Muscle of back (tissue), 3 donors: ENCODE measurements at regions not wholly inside any gene's neighbourhood (a gene's known extent, or its start where the extent isn't known, plus 50 kb on each side); places are given as distances from the start of the nearest gene placed in this dataset.

ENCODE experiments used
- DNase-seq, 3 donors: peaks; one replicate each; pipeline versions ENCODE4 v3.0.0 to v3.0.0-alpha.2; 2013

DNA sequence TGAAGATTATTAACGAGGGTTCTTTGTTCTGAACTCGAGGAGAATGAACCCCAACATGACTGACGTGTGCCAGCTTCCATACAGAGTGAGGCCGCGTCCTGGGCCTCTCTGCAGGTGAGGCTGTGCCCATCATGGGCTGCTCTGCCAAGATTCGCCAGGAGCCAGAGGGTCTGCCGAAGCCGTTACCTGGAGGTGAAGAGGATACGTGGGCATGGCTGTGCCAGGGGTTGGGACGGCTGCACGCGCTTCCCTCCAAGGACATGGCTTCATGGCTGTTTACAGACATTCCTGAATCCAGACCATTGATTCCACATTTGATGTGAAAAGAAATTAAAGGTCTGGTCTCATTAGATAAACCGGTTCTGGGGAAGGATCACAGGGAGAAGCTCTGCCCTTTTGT is 211.4 kb upstream of the SALL3 start:
- DNase-seq, result no peak

DNA sequence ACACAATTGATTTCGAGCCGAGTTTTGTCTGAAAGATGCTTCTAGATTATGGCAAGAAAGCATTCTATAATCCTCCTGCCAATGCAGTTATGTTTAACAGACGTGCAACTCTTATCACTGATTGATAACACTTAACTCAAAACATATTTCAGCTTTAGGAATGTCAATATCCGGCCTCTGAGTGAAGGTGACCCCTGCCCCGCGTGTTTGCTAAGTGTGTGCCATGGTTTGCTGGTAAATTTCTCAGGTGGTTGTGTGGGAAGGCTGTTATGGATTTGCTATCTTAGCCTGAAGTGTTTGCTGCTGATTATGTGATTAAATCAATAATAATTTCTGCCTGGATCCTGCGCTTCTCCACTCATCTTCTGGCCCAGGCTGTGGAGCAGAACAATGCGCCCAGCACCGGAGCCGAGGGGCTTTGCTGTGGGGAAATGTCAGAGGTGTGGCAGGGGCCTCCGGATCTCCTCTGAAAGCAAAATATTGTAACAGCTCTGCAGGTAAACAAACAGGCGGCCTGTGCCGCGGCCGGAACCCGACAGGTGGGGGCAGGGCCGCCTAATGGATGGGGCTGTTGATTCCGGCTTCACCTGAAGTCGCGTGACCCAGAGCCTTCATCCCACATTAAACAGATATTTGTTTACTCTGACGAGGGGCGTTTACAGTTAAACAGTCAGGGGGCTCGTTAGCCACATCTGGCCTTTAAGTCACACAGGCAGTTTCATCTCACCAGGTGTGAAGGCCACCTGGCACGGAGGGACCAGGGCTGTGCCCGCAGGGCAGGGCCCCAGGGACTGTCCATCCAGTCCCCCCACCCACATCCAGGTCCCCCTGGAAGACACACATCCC is 210.7 kb upstream of the SALL3 start:
- DNase-seq, result no peak

DNA sequence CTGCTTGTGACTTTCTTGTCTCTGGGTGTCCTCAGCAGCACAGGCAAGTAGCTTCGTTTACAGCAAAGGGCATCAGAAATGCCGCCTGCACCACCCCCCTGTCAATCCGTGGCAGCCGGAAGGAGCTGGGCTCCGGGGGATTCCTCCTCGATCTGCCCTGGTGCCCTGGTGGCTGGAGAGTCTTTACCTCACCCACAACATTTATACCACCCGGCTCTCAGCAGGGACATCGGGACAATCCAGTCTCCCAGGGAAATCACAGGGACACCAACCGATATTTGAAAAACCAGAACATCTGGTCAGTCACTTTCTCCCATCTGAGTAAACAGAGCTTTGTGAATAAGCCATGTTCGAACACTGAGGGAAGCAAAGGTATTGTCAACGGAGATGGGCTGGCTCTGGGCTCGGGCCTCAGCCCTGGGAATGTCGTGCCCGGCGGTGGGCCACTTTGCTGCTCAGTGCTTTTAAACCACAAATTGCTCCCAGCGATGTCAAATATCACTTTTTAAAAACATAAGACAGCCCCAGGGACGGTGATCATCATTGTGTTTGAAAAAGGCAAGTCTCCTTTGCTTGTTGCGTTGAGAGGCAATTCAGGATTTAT is 210.0 kb upstream of the SALL3 start:
- DNase-seq, result no peak

DNA sequence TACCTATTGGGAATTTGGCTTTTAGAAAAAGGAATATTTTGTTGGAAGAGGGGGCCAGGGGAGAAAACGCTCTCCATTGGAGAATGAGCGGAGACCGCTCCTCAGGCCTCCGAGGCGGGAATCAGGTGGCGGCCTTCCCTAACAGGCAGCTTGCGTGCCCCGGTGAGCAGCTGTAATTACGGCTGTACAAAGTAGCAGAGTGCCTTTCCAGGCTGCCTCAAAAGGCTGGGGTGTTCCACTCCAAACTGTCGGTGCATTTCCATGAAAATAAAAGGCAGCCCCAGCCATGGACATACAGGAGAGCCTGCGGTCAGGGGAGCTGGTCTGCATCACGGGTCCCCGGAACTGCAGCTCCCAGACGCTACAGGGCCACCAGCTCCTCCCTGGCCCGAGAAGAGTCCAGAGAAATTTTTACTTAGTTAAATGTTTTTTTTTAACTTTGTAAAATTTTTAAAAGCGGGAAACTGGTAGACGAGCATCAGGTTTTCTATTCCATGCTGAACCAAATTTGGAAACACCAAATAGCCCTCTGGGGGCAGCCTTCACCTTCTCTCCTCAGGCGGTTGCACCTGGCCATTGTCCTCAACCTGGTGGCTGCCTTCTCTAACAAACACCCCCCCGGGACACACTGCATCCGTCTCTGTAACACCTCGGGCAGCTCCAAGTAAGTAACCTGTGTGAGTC is 209.3 kb upstream of the SALL3 start:
- no peak for DNase-seq

DNA sequence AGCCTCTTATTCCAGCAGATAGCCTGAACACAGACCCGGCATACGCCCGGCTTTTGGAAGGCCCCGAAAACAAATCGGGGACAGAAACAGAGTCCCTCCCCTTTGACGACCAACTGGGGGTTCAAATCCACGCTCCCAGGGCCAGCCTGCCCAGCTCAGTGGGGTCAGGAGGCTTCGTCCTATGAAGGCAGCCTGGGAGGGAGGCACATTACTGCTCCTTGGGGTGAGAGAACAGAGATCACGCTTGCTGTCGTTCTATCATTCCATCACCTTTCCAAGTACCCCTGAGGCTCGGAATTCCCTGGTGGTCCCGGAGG is 208.8 kb upstream of the SALL3 start:
- no peak for DNase-seq

DNA sequence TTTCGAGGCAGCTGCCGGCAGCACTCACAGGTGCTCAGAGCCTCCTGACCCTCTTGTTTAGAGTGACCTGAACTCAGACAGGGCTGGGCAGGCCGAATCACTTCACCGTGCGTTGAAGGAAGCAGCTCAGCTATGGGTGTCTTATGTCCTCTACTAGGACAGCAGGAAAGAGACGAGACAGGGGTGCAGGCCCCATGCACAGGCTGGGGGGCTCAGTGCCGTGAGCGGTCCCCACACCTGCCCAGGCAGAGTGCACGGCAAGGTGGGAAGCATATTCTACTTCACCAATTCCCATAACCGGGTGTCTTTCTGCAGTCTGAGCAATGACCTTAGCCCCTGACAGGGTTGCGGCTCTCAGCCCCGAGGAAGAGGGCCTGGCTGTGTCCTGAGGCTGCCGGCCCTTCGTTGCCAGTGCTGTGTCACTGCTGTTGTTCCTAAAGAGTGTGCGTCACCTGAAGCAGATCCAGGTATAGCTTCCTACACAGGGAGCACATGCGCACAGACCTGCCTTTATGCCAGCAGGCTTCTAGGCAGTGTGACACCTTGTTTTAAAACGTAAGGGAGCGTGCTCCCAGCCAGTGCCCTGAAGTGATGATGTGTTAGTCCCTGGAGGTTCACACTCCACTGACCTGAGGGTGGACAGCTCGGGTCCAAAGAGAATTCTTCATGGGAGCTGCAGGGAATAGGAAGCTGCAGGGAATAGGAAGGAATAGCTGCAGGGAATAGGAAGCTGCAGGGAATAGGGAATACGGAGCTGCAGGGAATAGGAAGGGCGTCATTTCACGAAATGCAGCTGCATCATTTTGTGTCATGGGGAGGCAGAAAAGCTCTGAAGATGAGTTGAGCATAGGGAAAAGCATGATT is 207.9 kb upstream of the SALL3 start:
- no peak for DNase-seq

DNA sequence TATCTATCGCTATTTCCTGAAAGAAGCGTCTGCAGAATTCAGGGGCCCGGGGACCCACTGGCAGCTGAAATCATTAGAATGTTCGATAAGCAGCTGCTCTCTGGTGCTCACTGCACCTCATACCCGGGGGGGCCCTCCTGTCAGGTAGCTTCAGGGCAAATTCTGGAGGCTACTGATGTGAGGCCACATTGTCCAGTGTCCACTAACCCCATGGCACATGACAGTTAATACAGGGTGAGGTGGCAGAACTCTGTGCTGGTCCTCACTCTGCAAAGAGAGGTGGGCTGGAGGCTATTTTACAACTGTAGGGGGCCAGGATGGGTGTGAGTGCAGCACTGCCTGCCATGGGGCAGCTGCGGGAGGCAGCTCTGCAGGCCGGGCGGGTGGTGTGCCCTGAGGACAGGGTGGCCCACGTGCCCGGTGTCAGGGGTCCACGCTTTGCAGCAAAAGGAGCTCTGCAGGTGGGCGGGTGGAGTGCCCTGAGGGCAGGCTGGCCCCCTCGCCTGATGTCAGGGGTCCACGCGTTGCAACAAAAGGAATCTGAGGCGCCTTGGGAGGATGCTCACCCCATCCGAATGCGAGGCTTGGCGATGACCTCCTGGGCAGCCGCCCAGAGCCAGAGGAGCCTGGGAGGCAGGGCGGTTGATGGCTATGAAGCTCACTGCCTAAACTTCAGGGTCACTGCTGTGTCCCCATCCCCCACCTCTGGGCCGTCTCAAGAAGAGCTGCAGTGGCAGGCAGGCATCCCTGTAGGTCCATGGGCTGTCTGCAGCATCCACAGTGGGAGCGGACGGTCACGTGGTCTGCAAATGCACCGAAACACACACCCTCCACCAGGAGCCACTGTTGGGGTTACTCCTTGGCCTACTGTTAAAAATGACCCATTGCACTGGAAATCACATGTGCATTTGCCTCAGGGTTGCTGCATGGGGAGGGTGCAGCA is 207.0 kb upstream of the SALL3 start:
- no peak for DNase-seq

DNA sequence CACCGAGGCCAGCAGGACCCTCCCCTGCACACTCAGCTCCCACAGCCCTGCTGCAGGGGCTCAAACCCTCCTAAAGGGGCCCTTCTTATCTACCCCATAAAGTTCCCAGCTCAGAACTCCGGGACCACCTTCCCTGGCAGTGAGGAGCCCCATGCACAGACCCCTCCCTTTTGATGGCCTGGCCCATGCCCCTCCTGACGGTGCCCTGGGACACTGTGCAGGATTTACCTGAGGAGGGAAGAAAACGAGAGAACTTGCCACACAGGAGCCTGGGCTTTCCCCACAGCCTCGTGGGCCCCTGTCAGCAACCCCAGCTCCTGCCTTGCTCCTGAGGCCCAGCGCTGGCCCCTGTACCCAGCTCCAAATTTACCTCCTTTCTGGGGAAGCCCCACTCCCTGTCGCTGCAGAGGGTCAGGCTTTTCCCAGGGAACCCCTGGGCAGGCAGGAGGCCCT is 206.3 kb upstream of the SALL3 start:
- no peak for DNase-seq

DNA sequence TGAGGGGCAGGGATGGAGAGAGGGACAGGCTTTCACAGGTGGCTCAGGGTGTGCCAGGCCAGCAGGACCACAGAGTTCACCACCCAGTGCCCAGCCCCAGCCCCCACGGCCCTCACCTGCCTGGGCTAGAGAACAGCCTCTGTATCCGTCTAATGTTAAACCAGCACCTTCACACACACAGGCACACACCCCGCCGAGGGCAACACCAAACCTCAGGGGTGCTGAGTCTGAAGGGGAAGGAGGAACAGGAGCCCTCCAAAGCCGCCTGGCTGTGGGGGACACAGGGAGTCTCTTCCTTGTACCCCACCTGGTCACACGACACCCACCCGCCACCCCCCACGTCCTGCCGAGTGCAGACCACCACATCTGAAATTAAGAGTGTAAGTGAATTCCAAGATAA is 205.8 kb upstream of the SALL3 start:
- DNase-seq, result no peak

DNA sequence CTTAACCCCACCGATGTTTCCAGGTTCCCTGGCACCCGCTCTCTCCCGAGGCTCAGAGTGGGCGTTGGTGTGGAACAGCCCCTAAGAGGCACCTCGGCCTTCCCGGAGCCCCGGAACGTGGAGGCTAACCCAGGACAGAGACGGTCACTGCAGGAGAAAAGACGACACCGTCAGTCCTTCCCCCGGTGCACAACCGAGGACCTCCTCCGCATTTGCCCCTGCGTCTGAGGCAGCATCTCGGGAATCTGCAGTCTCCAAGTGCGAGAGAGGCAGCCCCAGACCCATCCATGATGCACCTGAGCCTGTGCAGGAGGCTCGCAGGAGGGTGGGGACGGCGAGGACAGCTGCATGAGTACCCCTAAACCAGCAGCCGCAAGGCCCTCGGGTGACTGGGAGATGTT is 204.9 kb upstream of the SALL3 start:
- DNase-seq, result no peak

DNA sequence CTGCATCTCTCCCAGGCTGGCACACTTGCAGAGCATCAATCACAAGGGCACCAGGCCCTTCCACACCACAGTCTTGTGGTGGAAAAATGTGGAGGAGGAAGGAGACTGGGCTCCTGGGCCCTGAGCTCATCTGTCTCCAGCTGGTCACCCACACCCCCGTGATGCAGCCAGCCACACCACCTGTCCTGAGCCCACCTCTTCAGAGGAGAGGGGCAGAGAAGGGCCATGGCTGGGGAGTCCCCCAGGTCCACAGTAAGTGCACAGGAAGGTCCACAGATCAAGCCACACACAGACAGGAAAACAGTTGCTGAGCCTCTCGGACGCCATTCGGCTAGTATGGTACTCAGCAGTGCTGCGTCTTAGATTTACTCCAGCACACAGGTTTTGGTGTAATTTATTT is 203.5 kb upstream of the SALL3 start:
- no peak for DNase-seq

DNA sequence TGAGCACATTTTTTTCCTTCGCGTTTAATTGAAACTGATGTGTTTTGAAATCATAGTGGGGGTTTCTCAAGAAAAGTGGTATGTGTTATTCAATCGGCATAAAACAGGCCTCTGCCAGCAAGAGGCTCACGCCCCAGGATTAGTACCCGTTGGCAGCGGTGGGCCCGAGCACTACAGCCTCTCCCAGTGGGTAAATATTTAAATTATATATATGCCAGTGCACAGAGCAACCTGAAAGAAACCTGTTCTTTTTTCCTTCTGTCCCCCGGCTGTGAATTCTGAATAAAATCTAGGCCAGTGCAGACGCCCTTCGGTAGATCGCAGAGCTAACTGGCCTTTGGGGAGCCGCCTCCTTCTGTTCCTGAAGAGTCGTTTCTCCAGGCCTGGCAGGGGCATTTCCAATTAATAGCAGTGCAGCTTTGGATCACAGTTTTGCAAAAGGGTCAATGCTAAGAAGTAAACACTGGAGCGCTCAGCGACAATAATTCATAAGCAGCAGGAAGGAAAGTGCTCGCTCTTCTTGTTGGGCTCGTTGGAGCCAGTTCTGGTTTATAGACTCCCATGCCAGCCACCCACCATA is 202.8 kb upstream of the SALL3 start:
- no peak for DNase-seq

DNA sequence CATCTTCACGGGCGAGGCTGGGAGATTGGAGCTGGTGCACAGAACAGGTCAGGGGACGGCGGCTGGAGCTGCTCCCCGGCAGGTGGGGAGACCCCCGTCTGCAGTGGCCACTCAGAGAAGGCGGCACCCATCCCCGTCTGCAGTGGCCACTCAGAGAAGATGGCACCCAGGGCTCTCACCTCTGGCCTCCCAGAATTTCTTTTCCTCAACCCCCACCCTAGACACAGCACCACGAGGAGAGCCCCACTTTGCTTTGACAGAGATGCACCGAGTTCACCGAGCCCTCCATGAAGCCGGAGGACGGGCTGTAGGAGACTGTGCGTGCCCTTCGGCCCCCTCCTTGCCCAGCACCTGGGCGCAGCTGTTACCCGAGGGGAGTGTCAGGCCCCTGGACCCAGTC is 201.6 kb upstream of the SALL3 start:
- no peak for DNase-seq

DNA sequence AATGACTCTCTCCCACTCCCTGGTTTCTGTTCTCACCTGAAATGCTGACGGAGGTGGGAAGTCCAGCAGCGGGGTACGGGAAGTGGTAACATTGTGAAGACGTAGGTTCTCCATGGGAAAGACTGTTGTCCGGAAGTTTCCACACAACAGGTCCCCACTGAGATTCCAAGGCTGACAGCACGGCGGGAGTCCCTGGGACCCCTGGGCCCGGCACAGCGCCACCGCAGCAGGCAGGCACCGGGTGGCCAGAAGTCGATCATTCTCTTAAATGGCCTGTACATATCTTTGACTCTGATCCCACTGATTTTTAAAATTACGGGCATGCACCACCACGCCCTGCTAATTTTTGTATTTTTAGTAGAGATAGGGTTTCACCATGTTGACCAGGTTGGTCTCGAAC is 201.0 kb upstream of the SALL3 start:
- DNase-seq, result no peak

DNA sequence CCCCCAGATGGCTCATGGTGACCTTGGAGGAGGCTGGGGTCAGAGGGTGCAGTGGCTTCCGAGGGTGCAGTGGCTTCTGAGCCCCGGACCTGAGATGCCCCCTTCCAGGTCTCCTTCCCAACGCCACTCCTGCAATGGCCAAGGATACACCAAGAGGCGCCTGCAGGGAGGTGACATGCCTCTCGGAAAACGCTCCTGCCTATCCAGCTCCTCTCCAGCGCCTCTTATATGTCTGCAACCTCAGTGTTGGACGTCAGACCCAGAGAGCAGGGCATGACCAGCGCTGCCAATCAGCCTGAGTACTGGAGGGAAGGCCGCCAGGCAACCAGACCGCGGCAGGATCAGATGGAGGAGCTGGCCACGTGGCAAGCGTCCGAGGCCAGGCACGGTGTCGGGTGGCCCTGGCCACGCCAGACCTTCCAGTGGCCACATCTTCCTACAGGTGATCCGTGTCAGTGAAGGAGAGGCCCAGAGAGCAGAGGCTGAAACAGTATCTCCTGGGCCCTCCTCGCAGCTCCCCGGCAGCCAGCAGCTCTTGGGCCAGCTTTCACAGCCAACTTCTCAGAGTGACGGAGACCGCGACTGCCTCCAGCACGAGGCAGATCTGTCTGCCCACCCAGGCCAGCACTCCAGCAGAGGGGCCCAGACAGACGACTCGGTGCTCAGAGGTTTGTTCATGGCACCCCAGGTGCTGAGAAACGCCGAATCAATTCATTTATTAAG is 199.5 kb upstream of the SALL3 start:
- no peak for DNase-seq

DNA sequence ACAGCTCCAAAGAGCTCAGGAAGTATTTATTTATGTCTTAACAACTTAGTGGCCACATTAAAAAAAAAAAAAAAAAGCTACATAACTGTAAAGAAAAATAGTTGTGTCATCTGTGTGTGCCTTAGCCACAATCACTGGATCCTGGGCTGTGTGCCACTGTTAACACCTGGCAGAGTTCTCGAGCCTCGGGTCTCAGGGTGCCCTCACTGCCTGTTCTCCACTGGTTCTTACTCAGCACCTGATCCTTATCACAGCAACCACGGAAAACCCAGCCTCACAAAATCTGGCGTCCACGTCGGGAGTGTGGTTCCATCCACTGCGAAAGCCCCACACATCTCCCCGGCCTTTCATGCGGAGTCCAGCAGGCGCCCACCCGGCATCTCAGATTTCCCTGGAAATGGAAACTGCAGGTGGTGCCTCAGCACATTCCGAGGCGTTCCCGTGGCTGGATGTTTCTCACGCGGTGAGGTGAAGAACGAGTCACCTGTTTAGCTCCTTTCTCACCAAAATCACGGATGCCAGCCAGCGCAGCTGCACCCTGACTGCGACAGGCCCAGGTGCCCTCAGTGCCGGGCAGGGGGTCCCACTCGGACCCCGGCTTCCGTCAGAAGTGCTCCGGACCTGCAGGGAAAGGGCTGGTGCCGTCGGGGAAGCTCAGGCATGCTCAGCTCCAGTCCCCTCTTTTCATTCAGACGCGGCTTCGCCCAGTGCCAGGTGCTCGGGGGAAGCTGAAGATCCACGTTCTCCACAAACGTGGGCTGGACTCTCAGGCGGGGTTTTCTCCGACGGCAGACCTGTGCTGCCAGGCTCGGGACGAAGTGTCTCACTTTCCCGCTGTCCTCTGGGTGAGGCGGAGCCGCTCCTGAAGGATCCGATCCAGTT is 198.7 kb upstream of the SALL3 start:
- no peak for DNase-seq

DNA sequence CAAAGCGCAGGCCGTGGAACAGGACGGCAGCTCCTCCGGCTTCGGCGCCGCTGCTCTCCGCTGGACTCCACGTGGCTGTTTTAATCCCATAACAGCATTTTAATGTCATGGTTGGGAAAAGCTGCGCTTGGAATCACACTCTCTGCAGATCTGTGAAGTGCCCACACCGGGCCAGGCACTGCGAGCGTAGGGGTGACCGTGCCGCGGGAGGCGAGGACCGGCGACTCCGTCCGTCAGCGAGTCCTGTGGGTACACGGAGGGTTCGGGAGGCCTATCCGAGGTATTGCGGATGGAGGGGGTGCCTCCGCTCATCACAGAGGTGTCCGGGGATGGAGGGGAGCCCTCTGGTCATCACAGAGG is 198.0 kb upstream of the SALL3 start:
- no peak for DNase-seq

DNA sequence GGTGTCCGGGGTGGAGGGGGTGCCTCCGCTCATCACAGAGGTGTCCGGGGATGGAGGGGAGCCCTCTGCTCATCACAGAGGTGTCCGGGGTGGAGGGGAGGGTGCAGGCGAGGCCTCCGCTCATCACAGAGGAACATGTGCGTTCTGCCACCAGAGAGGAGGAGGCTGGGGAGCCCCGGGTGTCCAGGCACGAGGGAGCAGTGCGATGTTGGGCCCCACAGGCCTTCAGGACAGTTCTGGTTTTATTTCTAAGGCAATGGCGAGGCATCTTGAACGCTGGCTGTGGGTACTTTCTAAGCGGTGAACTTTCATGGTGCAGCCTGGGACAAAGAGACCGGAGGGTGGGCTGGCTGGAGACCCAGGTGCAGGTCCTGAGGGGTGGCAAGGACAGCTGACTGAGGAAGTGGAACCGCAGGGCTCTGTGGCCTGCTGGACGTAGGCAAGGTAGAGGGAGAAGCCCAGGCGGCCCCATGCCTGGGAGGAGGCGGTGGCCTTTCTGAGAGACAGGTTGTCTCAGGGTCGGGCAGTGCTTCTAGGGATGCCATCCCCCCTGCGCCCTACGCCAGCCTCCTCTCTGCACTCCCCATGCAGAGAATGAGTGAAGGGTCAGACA is 196.6 kb upstream of the SALL3 start:
- no peak for DNase-seq

DNA sequence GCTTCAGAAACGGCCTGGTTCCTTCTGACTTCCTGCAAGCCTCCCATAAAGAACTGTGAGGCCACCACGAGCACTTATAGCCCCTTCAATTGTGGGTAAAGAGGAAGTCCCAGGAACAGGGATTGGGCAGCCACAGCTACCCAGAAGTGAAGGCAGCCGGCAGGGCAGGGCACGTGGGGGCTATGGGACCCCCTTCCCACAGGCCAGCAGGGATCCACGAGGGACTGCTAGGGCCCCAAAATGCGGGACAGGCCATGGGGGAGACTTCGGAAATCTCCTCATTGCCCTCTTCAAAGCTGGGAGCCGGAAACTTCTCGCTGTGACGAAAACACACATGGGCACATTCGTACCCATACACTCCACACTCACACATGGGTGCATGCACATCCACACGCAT is 196.1 kb upstream of the SALL3 start:
- no peak for DNase-seq
